Stimulated activated CD4-positive, alpha-beta T cell treated with anti-CD3 and anti-CD28 coated beads, Interleukin-12 subunit alpha, Interleukin-12 subunit beta, amount 100 ng/mL, for 48 hours (primary cell): ENCODE measurements at regions not wholly inside any gene's neighbourhood (a gene's known extent, or its start where the extent isn't known, plus 50 kb on each side); places are given as distances from the start of the nearest gene placed in this dataset.
"Not testable (repeated sequence)": the region's sequence is repeated elsewhere in the genome, so short reads cannot be mapped to it uniquely, and the experiment has no call there.

Source experiments
- DNase-seq, 3 donors: peaks; one replicate each; pipeline ENCODE4 v3.0.0-alpha.2; 2020; ENCODE audit warnings: low read depth in 2 of 3, low spot score in 1 of 3

DNA sequence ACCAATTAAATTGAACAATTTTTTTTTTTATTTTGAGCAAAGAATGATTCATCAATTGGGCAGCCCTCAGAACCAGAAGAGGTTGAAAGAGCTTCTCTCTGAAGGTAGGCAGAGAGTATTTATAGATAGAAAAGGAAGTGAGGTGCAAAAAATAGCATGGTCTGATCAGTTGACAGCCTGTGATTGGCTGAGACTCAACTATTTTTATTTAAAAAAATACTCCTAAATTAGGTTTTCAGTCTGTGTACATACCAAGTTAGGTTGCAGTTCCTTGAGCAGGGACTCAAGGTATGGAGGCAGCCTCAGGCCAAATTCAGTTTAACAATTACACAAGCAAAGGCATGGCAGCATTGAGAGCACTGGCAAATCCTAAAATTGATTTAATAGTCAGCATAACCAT lies 1074.7 kb downstream of the SORCS1 start:
- no peak for DNase-seq

DNA sequence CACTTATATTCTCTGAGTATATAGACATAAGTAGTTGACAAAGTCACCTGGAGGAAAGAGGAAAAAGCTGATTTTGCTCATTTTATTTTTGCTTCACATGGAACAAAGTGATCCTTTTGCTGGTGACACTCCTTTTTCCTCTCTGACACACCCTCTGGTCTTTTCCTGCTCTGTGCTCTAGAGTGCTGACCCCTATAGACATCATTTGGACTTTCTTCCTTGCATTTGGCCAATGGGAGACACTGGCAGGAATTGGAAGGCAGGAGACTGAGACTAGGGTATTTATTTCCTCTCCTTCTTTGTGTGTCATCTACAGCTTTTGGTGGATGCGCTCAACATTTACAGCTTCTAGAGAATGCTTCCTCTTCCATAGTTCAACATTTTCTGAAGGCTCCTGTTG lies 1078.1 kb downstream of the SORCS1 start:
- DNase-seq = no peak

DNA sequence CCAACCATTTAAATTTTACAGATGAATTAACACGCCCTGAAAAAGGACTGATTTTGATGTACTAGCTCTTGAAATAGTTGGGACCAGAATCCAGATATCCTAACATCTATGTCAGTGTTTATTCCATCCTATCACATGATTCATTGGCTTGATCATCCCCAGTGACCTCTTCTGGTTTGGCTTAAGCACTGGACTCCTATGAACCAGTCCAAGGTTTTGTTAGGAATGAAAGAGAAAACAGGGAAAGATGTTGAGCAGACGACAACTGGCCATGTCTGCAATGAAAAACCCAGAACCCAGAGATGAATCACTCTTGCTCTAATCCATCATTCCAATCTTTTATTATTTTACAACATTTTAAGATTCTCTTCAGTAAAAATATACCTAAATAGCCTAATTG lies 1080.9 kb downstream of the SORCS1 start:
- no peak for DNase-seq

DNA sequence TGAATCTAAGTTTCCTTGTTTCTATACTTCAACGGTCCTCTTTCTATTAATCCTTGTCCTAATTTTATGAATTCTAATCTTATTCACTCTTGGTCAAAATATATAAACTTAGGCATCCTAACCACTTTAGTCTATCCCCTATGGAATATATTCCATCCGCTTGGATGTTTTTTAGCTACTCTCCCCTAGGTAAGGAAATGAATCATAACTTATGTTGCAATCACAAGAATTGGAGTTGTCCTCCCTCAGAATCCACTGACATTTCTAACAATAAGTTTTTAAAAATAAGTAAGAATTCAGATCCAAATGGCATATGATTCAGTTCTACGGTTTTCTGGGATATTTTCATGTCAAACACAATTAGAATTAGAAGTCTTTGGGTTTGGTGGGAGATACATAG lies 1081.6 kb downstream of the SORCS1 start:
- DNase-seq = no peak

DNA sequence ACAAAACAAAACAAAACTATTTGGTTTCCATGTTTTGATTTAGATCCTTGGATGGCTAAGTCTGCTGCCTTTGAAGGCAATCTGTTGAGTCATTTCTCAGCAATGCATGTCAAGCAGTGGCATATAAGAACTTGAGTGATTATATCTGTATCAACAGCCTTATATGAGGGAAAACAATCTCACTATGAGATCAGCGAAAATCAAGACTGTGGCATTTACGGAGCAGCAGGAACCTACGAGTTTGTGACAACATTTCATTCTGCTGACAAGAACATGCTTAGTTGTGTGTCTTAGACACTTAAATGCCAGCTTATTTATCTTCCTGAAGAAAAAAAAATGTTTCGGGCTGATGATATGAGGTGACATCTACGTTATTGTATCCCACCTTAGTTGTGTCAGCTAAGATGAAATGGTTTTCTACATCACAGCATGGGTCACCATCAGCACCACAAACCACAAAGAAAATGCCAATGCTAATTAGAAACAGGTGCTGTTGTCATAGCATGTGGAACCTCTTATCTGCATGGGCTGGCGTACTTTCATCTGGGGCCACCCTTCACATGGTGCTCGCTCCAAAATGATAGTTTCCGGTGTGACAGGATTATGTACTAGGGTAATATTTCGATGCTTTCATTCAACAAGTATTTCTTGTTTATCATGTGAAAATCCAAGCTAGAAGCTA lies 1085.5 kb downstream of the SORCS1 start:
- no peak for DNase-seq

DNA sequence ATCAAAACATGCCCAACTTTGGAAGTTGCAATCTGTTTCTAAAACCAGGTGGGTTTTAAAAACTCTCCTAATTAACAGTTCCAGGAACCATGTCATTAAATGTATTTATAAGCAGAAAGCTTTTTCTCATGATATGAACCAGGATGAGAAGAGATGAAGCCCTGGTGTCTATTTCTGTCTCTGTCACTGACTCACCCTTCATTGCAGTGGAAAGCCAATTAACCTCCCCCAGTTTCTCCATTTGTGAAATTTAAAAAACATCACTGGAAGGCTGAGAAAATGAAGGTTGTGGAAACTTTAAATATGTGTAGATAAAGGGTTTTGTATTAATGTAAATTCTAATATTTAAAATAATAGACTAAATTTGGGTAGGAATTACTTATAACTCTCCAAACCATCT lies 1088.0 kb downstream of the SORCS1 start:
- DNase-seq = no peak

DNA sequence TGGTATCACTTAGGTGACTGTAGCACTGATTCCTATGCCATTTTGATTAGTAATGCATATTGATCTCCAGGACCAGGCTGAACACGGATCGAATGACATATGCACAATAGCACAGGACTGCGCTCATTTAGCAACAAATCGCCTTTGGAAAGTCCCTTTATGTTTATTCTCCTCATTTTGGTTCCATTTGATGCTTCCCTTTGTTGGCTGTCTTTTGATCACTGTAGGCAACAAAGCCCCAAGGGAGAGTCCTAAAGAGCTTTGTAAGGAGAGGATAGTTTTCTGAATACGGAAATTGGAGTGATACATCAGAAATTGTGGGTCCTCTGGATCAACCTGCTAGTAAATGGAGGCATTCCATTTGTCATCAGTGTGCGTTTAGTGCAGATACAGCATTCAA lies 1111.4 kb downstream of the SORCS1 start:
- no peak for DNase-seq

DNA sequence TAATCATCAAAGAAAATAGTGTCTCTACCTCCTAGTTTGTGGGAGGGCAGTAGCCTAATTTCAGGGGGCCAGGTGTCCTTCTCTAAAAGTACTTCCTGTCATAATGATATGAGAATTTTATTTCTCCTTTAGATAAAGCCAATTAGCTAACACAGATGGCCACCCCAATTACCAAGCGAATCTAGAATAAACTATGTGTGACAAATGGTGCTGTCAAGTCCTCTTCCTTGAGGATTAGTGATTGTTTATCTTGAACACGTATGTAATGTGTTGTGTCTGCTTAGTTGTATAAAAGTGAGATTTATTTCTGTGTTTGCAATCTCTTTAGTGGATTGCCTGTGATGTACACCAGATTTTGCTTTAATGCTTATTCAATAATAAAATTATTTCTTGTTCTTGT lies 1120.0 kb downstream of the SORCS1 start:
- no peak for DNase-seq

DNA sequence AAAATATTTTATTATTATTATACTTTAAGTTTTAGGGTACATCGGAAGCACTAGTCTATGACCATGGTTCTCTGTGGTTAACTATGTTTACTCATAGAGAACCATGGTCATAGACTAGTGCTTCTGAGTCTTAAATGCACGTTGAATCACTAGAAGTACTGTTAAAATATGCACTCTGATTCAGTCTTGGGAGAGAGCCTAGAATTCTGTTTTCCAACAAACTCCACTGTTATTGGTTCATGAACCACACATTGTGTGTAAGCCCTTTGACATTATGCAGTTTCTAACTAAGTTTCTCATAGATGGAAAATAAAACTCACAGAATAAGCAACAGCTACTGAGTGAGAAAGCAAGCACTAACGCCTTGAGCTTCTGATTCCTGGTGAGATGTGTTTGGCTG lies 1120.6 kb downstream of the SORCS1 start:
- DNase-seq = no peak

DNA sequence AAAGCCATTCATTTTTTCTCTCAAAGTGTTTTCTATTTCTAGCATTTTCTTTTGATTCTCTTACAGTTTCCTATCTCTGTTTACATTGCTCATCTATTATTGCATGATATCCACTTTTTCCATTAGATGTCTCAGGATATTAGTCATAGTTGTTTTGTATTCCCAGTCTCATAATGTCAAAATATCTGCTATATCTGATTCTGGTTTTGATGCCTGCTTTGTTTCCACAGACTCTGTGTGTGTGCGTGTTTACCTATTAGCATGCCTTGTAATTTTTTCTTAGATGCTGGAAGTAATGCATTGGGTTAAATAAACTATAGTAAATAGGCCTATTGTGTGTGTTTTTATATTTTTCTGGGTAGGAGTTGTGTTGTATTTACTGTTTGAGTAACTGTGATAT lies 1126.3 kb downstream of the SORCS1 start:
- no peak for DNase-seq

DNA sequence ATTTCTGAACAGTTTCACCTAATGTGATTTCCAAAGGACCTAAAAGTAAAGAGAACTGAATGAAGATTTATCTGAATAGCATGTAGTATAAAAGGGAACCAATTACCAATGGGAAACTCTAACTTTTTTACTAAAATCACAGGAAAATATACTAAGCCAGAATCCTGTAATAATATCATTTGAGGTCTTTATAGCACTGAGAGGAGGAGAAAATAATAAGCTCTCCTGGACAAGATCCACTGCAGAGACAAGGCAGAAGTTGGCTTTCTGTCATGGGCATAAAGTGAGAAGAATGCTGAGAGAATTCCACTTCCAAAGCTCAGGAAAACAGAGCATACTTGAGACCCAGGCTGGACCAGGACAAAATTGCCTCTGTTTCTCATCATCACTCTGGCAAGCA lies 1131.4 kb downstream of the SORCS1 start:
- DNase-seq = no peak

DNA sequence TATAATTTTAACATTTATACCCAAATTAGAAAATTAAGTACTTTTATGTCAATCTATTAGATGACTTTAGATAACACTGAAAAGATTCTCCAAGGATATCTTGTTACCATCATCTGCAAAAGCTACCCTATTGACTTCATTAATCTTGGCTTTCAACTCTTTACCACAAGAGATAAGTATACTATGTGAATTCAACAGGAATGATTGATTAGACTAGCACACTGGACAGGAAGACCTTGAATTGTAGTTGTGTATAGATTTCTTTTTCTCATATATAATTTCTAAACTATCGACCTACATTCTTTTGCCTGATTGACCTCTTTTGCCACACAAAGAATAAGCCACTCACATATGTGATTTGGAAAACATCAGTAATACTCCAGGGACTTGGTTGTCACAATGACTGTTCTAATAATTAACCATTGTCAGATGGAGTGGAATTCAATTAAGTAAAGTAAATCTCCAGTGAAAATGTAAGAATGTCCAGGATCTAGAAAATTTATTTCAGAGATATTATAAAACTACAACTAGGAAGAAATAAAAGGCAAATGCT lies 1132.0 kb downstream of the SORCS1 start:
- no peak for DNase-seq

DNA sequence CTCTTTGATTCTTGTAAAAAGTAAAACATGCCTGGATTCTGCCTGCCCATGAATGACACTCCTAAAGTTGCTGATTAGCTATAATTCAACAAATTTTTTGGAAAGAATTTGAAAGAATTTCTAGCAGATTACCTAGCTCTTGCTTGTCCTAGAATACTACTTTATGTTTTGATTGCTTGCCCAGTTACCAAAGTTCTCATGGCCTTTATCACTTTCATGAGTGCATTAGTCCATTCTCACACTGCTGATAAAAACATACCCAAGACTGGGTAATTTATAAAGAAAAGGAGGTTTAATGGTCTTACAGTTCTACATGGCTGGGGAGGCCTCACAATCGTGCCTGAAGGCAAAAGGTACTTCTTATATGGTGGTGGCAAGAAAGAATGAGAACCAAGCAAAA lies 1137.3 kb downstream of the SORCS1 start:
- DNase-seq = no peak

DNA sequence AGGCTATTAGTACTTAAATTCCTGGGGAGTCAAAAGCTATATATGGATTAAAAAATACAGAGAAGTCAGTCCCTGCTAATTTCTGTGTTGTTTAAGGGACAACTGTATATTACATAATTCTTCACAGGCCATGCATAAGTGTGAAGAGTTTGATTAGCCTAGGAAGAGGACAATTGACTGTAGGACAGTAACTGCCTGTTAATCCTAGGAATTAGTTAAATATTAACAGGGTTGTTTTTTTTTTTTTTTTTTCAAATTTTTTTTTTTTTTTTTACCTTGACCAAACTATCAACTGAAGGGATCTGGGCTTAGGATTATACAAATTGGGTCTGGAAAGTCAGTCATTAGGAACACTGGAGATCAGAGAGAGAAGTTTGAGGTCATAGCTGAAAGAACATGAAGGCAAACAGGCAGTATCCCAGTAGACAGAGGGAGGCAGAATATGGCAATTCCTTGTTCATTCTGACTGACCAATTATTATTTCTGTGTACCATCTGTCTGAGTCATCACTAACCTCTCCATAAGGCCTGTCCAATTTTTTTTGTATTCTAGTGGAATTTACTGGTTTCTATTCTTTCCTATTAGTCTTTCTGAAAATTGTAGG lies 1139.2 kb downstream of the SORCS1 start:
- no peak for DNase-seq

DNA sequence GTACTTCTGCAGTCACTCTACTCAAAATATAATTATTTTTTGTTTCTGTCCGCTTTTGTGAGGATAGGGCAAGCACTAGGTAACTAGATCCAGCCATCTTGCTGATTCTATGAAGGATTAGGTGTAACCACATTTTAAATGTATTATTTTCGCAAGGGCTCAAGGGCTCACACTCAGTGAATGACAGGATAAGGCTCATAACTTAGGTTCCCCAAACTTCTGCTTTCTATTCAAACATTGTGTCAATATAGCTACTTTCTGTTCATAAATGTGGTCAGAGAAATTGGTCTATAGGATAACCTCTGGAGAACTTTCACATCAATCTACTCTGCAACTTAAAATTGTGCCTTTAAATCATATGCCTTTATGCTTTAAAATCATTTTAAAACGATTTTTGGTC lies 1141.2 kb downstream of the SORCS1 start:
- DNase-seq = no peak

DNA sequence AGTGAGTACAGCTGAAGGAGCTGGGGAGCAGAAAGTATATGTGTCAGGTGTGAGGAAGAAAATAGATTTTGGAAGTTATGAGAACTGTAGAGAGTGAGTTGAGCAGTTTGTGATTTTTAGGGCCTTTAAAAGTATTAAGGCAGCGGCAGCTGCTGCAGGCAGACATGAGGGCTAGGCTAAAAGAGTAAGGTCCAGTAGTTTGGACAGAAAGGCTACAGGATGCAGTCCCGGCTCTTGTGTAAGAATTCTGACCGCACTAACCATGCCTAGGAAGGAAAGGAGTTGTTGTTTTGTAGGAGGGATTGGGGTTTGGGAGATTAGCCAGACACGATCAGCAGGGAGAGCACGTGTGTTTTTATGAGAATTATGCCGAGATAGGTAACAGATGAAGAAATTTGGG lies 1144.9 kb downstream of the SORCS1 start:
- DNase-seq = not testable (repeated sequence)

DNA sequence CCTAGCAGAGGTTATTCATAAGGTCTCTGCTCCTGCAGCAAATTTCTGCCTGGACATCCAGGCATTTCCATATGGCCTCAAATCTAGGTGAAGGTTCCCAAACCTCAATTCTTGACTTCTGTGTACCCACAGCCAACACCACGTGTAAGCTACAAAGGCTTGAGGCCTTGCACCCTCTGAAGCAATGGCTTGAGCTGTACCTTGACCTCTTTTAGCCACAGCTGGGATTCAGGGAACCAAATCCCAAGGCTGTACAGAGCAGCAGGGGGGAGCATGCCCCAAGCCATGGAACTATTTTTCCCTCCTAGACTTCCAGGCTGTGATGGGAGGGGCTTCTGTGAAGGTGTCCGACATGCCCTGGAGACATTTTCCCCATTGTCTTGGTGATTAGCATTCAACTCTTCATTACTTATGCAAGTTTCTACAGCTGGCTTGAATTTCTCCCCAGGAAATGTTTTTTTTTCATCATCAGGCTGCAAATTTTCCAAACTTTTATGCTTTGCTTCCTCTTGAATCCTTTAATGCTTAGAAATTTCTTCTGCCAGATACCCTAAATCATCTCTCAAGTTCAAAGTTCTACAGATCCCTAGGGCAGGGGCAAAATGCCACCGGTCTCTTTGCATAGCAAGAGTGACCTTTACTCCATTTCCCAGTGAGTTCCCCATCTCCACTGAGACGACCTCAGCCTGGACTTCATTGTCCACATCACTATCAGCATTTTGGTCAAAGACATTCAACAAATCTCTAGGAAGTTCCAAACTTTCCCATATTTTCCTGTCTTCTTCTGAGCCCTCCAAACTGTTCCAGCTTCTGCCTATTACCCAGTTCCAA lies 1148.9 kb downstream of the SORCS1 start:
- not testable (repeated sequence) for DNase-seq

DNA sequence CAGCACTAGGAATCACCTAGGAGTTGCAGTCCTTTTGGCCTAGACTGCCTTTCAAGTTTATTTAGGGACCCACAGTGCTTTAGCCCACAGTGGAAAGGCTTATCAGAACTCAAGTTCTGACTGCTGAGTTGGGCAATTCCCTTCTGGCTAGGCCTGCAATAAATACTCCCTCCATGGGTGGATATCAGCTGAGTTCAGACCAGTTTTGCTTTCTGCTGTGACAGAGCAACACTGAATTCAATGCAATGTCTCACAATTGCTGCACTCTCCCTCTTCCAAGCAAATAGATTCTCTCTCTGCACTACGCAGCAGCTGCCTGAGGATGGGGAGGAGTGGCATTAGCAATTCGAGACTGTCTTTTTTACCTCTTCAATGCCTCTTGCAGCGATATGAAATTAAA lies 1153.3 kb downstream of the SORCS1 start:
- DNase-seq = no peak

DNA sequence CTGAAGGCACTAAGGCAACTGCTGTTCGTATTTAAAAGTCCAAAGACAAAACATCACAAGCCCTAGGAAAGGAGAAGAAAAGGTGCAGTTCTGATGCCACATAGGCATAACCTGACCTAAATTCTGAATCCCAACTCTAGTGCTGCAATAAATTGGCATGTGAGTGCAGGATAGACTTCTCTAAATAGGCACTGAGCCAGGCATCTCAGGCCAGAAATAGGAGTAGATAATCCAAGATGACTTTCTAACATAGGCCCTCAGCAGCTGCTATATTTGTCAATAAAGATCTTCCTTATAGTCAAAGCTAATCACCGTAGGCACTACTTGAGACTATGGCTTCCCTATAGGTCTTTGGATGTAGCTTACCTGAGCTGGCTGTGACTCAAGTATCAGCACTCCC lies 1163.8 kb downstream of the SORCS1 start:
- no peak for DNase-seq

DNA sequence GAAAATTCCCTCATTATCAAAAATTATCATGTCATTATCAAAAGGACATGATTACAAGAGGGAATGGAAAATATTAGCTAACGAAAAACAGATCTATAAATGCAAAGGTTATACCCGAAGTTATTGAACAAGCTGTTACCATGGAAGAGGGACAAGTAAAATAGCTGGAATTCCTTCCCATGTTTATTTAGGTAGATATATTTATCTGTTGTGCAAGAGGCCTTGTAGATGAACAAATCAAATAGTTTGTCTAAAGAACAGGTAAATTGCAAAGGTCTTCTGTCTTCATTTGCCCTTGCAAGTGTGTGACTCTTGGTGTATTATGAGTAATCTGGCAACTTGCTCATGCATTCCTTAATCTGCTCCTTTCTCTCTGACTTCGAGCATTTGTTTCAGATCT lies 1170.9 kb downstream of the SORCS1 start:
- no peak for DNase-seq

DNA sequence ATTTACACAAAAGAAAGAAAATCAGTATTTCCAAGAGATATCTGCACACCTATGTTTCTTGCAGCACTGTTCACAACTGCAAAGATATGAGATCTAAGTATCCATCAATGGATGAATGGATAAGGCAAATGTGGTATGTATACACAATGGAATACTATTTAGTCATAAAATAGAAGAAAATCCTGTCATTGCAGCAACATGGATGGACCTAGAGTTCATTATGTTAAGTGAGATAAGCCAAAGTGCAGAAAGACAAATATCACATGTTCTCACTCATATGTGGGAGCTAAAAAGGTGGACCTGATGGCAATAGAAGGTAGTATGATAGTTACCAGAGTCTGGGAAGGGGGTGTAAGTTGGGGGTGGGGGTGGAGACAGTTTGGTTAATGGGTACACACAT lies 1171.6 kb downstream of the SORCS1 start:
- DNase-seq = no peak

DNA sequence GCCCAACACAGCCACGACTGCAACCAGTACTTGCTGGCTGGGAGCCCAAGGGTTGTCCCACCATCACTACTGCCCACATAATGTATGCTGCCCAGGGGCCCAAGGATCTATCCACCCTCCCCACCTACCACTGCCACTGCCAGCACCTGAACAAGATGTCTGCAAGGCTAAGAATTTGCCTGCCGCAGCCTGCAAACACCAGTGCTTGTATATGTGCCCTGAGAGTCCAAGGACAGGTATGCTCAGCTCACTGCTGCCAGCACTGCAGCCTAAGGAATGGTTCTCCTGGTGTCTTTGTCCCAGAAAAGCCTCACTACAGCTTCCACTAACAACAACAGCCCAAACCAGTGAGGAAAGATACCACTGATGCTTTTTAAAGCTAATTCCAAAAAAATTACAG lies 1174.0 kb downstream of the SORCS1 start:
- DNase-seq = no peak
